ENCODE measurements at regions not wholly inside any gene's neighbourhood (a gene's known extent, or its start where the extent isn't known, plus 50 kb on each side); places are given as distances from the start of the nearest gene placed in this dataset.

DNA sequence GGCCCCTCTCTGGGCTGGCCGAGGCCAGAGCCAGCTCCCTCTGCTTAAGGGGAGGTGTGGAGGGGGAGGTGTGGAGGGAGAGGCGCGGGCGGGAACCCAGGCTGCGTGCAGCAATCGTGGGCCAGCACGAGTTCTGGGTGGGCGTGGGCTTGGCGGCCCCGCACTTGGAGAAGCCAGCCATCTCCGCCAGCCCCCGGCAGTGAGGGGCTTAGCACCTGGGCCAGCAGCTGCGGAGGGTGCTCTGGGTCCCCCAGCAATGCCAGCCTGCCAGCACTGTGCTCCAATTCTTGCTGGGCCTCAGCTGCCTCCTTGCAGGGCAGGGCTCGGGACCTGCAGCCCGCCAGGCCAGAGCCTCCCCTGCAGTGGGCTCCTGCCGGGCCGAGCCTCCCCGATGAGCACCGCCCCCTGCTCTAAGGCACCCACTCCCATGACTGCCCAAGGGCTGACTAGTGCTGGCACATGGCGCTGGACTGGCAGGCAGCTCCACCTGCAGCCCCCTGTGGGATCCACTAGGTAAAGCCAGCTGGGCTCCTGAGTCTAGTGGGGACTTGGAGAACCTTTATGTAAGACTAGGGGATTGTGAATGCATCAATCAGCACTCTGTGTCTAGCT lies 96.7 kb upstream of the OR9G4 start:
- Histone ChIP-seq H3K4me1 (ENCODE audit: control insufficient read depth, extremely low read depth, insufficient read depth, low read length) (peaks cover 8% of the 10 kb centered on the region), H3K27ac (ENCODE audit: control insufficient read depth, insufficient read depth, low read length) (no peak overlapping the region), H3K79me2 (ENCODE audit: control insufficient read depth, insufficient read depth, low read length) (no peaks in the 10 kb centered on the region), H2AFZ (ENCODE audit: control insufficient read depth, low read length) (no peak overlapping the region), H3K4me3 (ENCODE audit: control insufficient read depth in 2 of 3, extremely low read depth in 1 of 3, insufficient read depth in 2 of 3, low read depth in 1 of 3, low read length in 3 of 3) (no peak overlapping the region), H4K20me1 (ENCODE audit: control insufficient read depth, extremely low read depth, insufficient read depth, low read length) (no peaks in the 10 kb centered on the region), H3K9ac (ENCODE audit: control insufficient read depth, extremely low read depth, insufficient read depth, low read length) (no peak overlapping the region), H3K36me3 (ENCODE audit: control insufficient read depth in 2 of 2, extremely low read depth in 1 of 2, insufficient read depth in 2 of 2, low read length in 2 of 2) (no peaks in the 10 kb centered on the region), H3K9me1 (ENCODE audit: control insufficient read depth, extremely low read depth, insufficient read depth, low read length) (no peaks in the 10 kb centered on the region), H3K4me2 (ENCODE audit: control insufficient read depth, extremely low read depth, insufficient read depth, low read depth, low read length) (no peak overlapping the region), H3K27me3 (ENCODE audit: control insufficient read depth, extremely low read depth, insufficient read depth, low read length) (no peaks in the 10 kb centered on the region), H3K9me3 (ENCODE audit: control insufficient read depth, low read depth, low read length) (no peaks in the 10 kb centered on the region)
- dilution Hi-C loops (cut with MboI; ENCODE audit: extremely low pct_ligation_motif_present, low sequenced_read_pairs): loop anchor here (25.0 kb wide), 2 partner anchors 242 to 442 kb away; no protein-coding TSS in a partner anchor
- FAIRE-seq (no peak), DNase-seq (ENCODE audit: low read depth, low spot score) (no peak)
- TF ChIP-seq EZH2 (IDR thresholded peaks at IDR 0.05; ENCODE audit: low read length): no peak
- TF ChIP-seq, protein P1, sequence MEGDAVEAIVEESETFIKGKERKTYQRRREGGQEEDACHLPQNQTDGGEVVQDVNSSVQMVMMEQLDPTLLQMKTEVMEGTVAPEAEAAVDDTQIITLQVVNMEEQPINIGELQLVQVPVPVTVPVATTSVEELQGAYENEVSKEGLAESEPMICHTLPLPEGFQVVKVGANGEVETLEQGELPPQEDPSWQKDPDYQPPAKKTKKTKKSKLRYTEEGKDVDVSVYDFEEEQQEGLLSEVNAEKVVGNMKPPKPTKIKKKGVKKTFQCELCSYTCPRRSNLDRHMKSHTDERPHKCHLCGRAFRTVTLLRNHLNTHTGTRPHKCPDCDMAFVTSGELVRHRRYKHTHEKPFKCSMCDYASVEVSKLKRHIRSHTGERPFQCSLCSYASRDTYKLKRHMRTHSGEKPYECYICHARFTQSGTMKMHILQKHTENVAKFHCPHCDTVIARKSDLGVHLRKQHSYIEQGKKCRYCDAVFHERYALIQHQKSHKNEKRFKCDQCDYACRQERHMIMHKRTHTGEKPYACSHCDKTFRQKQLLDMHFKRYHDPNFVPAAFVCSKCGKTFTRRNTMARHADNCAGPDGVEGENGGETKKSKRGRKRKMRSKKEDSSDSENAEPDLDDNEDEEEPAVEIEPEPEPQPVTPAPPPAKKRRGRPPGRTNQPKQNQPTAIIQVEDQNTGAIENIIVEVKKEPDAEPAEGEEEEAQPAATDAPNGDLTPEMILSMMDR (optimal IDR thresholded peaks at IDR 0.05 in 1 of 3, IDR thresholded peaks at IDR 0.05 in 1 of 3, conservative IDR thresholded peaks at IDR 0.05 in 1 of 3; ENCODE audit: extremely low read depth in 1 of 3, insufficient read depth in 2 of 3, low read length in 3 of 3): no peak

DNA sequence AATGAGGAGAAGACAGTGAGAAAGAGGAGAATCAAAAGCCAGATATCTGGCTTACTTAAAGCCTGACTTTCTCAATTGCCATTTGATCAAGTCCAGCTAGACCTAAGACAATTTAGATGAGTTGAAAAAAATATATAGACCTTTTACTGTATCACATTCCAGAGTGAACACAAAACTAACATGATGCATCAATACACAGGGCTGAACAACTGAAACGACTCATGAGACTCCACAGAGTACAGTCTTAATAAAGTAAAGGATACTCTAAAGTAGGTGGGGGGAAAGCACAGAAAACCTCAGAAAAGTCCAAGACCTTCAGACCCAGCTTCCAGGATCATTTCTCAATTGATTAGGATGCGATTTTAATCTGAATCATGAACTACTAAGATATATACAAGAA lies 95.3 kb upstream of the OR9G4 start:
- dilution Hi-C loops (cut with MboI; ENCODE audit: extremely low pct_ligation_motif_present, low sequenced_read_pairs): loop anchor here (25.0 kb wide), 2 partner anchors 243 to 443 kb away; no protein-coding TSS in a partner anchor
- Histone ChIP-seq H3K4me2 (ENCODE audit: control insufficient read depth, extremely low read depth, insufficient read depth, low read depth, low read length) (no peak overlapping the region), H3K9me1 (ENCODE audit: control insufficient read depth, extremely low read depth, insufficient read depth, low read length) (no peaks in the 10 kb centered on the region), H3K27ac (ENCODE audit: control insufficient read depth, insufficient read depth, low read length) (no peak overlapping the region), H3K36me3 (ENCODE audit: control insufficient read depth in 2 of 2, extremely low read depth in 1 of 2, insufficient read depth in 2 of 2, low read length in 2 of 2) (no peaks in the 10 kb centered on the region), H3K9me3 (ENCODE audit: control insufficient read depth, low read depth, low read length) (no peaks in the 10 kb centered on the region), H3K9ac (ENCODE audit: control insufficient read depth, extremely low read depth, insufficient read depth, low read length) (no peak overlapping the region), H4K20me1 (ENCODE audit: control insufficient read depth, extremely low read depth, insufficient read depth, low read length) (no peaks in the 10 kb centered on the region), H3K4me3 (ENCODE audit: control insufficient read depth in 2 of 3, extremely low read depth in 1 of 3, insufficient read depth in 2 of 3, low read depth in 1 of 3, low read length in 3 of 3) (no peak overlapping the region), H3K4me1 (ENCODE audit: control insufficient read depth, extremely low read depth, insufficient read depth, low read length) (peaks cover 4% of the 10 kb centered on the region), H3K79me2 (ENCODE audit: control insufficient read depth, insufficient read depth, low read length) (no peaks in the 10 kb centered on the region), H3K27me3 (ENCODE audit: control insufficient read depth, extremely low read depth, insufficient read depth, low read length) (no peaks in the 10 kb centered on the region), H2AFZ (ENCODE audit: control insufficient read depth, low read length) (no peak overlapping the region)
- FAIRE-seq: no peak
- DNase-seq (ENCODE audit: low read depth, low spot score): no peak
- TF ChIP-seq, protein P1 (optimal IDR thresholded peaks at IDR 0.05 in 1 of 3, IDR thresholded peaks at IDR 0.05 in 1 of 3, conservative IDR thresholded peaks at IDR 0.05 in 1 of 3; ENCODE audit: extremely low read depth in 1 of 3, insufficient read depth in 2 of 3, low read length in 3 of 3): no peak
- TF ChIP-seq EZH2 (IDR thresholded peaks at IDR 0.05; ENCODE audit: low read length): no peak

All from keratinocyte (primary cell).